NCI-H2171 (cell line): ENCODE measurements at regions not wholly inside any gene's neighbourhood (a gene's known extent, or its start where the extent isn't known, plus 50 kb on each side); places are given as distances from the start of the nearest gene placed in this dataset.

Source experiments
- DNase-seq: peaks from one replicate; lab custom pipeline; 2025; lab: John Stamatoyannopoulos, UW

DNA sequence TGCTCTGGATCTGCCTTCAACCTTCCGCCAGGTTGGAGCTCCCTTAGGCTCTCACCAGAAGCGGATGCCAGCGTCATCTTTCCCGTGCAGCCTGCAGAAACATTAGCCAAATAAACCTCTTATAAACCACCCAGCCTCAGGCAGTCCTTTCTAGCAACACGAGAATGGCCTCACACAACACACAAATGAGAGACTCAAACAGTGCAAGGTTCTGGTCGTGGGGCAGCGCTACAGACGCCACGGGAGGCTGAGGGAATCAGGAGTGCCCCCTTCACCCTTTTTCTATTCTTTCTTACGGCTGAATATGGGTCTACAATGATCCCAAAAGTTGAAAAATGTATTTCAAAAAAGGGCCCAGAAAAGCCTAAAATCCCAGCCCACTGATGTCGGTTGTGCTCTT lies 96.4 kb downstream of the FOXL3 start:
- DNase-seq, result no peak

DNA sequence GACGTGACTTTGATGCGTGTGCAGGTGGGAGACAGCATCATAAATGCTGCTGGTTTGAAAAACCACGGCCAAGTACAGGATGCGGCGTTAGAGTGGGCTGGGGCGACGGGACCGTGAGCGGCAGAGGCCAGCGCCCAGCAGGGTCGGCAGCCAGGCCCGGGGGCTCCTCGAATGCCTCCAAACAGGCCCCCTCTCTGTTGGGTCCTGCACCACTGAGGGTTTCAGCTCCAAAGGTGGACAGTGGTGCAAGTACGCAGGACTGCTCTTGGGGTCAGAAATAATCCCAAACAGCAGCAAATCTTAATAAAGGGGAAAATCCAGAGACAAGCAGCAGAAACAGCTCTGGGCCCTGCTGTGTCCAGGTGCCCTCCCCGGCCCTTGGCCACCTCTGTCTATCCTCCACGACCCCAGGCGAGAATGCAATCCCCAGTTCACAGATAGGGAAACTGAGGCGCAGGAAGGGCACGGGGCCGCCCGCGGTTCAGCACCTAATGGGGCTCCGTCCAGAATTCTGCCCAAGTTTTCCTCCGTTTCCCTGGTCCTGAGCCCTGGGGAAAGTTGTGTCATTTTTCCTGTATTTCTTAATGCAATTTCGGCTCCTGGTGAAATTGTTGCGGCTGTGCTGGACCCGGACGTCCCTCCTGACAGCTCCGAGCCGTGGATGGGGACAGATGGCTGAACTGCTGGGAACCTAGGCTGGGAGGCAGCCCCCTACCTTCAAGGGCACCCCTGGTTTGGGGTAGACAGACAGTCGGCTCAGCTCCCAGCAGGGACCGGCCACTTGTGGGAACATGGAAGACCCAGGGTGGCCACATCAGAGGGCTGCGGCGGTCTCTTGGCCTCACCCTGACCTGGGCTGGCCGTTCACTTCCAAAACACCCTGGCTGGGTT lies 97.4 kb downstream of the FOXL3 start:
- no peak for DNase-seq

DNA sequence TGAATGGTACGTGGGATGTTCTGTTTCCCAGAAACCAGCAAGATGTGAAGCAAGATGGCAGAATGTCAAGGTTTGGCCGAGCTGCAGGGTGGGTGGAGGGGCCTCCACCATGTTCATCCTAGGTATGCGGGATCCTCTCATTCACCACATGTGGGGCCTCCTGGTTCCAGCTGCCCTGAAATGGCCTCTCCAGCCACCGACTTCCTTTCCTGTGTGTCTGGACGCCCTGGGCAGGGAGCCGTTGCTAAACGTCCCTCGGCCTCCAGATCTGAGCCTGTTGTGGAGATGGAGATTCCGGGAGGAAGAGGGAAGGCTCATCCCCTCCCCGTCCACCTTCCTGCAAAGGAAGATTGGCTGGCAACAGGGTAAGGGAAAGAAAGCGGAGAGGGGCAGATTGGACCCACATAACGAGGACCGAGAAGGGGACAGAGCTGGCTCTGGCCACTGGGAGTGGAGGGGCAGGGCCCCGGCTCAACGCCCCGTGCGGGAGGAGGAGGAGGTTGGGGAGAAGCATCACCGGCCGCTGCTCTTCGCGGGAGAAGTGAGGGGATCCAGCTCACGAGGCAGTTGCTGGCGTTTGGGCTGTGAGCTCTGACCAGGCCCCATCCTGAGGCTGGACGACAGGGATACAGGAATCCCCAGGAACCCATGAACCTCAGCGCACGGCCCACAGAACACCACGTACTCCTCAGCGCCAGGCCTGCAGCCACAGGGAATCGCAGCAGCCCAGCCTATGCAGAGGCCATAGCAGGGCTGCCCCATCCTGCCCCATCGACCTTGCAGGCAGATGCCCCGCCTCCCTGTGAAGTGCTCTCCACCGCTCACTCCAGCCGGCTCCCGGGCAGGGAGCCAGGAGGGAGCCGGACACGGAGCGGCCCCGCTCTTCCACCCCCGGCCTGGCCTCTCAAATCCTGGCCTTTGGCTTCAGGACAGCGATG lies 98.3 kb downstream of the FOXL3 start:
- DNase-seq, result no peak

DNA sequence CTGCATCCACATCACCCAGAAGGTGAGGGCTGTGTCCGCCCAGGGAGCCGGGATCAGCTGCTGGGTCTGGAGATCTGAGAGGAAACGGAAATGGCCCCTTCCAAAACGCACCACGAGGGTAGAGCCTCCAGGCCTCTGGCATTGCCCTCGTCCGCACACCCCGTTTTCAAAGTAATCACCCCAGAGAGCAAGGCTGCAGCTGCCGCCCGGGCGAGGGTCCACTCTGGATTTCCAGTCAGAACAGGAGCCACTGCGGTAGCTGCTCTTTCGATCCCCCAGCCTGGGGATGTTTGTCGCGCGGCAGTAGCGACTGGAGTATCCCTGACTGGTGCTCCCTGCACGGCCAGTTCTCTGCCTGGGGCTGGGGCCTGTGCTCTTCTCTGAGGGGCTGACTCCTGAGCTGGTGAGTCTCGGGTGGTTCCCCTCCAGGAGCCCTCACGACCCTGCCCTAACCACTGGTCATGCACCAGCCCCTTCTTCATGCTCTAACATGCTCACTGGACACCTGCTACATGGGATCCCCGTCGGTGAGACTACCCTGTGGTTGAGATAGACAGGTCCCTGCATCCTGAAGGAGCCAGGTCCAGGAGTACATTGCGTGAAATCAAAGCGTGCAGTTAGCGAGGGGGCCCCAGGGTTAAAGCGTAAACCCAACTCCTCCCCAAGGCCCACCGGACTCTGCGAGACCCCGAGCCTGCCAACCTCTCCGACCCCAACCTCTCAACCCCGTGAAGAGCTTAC lies 99.2 kb downstream of the FOXL3 start:
- no peak for DNase-seq

DNA sequence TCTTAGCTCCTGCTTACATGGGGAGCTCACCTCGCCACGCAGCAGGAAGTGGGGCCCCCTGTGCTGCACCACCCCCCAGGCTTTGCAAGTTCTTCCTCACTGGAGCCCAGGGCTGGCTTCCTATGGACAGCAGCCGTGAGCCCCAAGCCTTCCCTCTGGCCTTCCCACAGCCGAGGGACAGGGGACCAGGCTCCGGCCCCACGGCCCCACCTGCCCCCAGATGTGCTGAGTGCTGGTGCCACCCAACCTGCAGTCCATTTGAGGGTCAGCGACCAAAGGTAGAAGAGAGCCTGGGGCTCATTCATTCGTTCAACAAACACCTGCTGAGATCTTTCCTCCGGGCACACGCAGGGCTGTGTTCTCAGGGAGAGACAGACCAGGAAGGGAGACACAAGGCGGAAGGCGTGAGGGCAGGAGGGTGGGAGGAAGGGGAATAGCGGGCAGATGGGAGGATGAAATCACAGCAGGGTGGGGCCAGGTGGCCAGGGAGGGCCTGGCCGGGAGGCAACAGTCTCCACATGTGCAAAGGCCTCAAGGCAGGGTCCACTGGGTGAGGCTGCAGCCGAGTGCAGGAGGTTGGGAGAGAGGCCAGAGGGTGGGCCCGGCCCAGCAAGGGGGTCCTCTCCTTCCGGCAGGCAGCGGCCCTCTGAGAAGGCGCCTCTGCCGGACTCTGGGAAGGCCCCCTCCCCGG lies 100.1 kb downstream of the FOXL3 start:
- no peak for DNase-seq

DNA sequence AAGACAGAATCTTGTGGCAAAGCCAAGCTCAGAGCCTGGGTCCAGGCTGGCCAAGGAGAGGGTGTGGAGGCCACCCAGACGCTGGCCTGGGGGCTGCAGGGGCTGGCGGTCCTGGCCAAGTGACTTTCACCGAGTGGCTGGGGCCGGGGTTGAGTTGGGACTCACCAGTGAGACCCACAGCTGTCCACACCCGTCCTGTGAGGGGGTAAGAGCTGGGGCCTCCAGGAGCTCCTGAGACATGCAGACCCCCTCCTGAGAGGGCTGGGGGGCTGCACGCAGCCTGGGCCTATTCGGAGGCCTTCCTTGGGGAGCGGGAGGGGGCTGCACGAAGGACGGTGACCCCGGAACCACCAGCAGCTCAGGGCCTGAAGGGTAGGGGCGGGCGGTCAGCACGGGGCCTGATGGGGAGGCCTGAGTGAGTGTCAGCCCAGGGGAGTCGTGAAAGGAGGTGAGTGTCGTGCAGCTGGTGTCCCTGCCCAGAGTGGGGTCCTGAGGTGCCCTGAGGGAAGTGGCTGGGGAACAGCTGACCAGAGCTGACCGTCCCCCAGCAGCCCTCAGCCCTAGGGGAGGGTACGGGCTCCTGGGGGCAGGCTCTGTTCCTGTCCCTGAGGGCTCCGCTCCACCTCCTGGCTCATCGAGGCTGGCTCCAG lies 100.9 kb downstream of the FOXL3 start:
- DNase-seq, result no peak

DNA sequence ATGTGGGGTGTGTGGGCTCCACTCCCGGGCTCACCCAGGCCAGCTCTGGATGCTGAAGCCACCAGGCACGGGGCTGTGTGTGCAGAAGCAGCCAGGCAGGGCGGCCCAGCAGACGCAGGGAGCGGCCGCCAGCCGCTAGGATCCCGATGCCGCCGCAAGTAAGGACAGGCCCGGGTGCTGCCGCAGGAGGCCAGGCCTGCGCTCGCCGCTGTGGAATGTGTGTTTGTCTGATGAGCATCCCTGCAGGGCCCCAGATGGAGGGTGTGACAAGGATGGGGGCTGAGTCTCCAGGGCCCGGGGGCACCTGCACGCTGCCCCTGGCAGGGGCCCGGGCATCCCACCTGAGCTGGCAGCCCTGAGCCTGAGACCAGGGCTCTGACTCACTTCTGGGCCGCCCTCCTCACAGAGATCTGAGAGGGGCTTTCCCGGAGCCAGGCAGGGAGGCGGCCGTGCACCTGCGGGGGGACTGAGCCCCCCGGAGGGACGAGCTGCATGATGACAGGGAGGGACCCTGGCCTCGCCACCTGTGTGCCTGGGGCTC lies 101.5 kb downstream of the FOXL3 start:
- DNase-seq, result peak; percentile 40

DNA sequence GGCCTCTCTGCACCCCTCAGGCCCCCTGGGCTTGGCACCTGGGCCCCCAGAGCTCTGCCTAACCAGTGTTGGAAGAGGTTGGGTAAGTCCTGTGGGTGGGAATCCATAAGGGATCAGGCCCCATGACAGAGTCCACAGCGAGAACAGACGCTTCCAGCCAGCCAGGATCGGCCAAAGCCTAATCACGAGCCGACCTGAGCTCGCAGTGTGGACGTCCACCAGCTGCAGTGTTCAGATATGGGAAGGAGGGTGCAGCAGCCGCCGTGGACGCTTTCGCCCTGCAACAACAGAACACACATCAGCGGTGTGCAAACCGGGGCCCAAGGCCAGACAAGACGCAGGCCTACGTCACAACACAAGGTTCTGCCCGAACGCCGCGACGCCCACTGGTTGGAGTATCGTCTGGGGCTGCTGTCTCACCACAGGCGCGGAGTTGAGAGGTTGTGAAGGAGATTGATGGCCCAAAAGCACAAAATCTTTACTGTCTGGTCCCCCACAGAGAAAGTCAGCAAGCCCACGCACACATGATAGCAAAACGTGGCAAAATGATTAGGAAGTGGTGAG lies 102.1 kb downstream of the FOXL3 start:
- DNase-seq, result no peak

DNA sequence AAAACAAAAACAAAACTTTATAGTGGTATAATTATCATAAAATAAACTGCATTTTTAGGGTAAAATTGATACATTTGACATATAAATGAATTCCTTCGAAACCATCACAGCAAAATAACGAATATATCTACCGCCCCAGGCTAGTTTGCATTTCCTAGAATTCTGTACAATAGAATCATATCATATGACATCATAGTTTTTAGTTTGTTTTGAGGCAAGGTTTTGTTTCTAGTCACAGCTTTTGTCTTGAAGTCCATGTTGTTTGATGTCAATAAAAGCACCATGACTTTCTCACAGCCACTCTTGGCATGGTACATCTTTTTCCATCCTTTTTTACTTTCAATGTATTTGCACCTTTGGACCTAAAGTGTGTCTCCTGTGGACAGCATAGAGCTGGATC lies 102.9 kb downstream of the FOXL3 start:
- no peak for DNase-seq

DNA sequence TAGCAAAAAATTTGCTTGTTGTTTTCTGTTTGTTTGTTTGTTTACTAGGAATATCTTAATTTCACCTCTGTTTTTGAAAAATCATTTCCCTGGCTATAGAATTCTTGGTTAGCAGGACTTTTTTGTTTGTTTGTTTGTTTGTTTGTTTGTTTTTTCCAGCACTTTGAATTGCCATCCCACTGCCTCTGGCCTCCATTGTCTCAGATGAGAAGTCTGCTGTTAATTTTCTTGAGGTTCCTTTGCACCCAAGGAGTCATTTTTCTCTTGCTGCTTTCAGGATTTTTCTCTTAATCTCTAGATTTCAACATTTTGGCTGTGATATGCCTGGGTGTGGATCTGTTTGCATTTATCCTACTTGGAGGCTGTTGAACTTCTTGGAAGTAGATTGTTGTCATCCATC lies 105.7 kb downstream of the FOXL3 start:
- DNase-seq, result no peak

DNA sequence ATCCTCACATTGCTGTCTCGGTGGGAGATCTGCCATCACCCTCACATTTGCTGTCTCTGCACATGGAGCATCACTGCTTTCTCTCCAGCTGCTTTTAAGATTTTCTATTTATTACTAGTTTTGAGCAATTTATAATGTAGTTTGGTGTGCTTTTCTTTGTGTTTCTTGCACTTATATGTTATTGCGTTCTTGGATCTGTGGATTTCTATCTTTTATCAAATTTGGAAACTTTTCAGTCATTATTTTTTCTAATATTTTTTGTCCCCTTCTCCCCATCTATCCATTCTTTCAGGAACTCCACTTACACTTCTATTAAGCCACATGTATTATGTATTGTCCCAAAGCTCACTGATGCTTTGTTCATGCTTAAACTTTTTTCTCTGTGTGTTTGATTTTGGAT lies 108.9 kb downstream of the FOXL3 start:
- DNase-seq, result no peak

DNA sequence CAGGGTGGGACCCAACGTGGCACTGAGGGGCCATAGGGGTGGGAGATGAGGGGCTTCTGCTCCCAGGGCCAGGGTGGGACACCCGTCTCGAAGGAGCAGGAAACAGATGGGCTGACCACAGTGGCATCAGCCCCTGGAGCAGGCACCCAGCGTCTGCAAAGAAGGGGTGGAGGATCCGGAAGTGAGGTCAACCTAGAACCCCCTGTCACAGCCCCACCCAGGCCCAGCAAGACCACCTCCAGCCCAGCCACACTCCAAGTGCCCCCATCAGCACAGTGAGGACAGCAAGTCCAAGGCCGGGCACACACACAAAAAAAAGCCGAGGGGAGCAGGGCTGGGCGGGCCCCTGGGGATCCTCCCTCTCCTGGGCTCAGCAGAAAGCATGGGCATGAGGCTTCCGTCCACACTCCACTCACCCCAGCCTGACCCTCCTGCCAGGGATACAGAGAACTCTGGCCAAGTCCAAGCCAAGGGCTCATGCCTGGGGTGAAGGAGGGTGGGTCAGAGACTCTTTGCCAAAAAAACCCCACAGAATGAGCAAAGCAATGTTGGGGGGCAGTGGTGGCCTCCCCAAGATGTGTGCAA lies 111.0 kb downstream of the FOXL3 start:
- DNase-seq, result no peak

DNA sequence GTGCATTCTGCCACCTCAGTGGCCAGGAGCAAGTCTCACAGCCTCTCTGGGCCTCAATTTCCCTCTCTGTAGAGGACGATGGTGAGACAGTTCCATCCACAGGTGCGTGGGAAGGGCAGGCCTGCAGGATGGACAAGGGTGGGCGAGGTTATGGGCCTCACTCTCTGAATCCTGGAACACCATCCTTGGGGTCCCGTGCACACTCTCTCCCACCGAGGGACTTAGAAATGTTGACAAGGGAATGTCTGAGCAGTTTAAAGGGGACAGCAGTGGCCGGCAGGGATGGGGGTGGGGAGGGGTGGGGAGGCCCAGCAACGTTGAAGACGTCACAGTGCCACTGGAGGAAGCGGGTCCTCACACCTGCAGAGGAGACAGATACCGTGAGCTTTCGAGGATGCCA lies 111.5 kb downstream of the FOXL3 start:
- no peak for DNase-seq

DNA sequence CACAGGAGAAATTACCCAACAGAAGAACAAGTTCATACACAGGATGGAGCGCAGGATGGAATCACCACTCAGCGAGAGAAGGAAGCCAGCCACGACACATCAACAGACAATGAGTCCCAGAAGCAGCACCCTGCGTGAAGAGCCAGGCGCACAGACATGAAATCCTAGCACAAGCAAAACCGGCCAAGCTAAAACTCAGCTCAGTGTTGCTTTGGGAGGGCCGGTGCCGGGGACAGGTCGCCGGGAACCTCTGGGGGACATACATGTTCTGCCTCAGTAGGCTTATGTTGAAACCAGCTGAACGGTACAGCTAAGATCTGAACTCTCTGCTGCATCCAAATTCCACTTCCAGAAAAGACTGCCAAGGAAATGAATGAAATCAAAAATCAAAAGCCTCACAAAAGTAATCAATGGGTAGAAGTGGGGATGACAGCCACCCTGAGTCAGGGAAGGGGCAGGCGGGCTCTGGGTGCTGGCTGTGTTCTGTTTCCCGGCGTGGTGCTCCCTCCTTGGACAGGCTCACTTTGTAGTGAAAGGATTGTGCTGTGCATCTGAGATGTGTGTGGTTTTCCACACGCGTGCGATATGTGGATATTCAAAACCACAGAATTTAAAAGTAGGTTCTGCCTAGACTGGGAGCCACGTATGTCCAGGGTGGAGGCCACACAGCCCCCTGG lies 114.7 kb downstream of the PDGFA start:
- DNase-seq, result no peak

DNA sequence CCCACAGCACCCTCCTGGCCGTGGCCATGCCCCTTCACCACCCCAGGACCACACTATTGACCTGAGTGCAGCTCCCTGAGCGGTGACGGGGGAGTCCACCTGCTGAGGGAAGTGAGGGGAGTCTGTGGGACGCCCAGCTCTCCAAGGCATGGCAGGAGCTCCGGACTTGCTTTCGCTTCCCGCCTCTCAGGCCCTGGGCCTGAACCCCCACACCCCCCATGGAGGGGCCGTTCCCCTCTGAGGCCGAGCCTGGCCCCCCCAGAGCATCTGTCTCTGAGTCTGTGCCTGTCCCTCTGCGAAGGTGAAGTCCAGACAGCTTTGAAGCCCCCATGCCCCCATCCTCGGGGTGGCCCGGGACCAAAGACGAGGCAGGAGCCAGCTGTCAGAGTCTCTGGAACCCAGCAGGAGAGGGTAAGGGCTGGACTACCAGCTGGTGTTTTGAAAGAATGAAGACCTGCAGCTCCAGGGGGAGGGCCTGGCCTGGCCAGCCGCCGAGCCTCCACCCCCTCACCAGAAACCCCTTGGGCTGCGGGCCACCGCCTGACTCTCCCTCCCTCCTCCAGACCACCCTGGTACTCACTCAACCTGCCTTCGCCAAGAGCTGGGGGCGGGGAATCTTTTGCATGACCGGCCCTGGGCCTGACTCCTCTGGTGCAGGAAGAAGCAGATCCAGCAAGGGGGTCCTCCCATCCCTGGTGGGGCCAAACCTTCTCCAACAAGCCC lies 114.0 kb downstream of the PDGFA start:
- DNase-seq, result no peak

DNA sequence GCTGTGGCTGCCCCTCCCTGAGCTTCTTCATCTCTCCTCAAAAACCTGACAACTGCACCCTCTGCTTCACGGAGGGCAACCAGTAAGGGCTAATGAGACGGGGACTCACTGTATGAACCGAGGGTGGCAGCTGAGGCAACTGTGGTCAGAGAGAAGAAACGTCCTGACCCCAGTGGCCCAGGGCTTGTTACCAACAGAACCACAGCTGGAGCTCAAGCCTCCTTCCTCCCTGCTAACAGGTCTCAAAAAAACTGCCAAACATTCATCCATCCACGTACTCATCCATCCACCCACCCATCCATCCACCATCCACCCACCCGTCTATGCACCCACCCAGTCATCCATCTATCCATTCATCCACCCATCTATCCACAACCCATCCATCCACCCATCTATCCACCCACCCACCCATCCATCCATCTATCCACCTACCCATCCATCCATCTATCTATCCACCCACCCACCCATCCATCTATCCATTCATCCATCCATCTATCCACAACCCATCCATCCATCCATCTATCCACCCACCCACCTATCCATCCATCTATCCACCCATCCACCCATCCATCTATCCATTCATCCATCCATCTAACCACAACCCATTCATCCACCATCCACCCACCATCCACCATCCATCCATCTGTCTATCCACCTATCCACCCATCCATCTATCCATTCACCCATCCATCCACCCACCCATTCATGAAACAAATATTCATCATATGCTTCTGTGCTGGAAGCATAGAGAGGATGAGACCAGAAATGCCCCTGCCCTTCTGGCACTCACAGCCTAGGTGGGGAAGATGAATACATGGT lies 111.7 kb downstream of the PDGFA start:
- DNase-seq, result no peak

DNA sequence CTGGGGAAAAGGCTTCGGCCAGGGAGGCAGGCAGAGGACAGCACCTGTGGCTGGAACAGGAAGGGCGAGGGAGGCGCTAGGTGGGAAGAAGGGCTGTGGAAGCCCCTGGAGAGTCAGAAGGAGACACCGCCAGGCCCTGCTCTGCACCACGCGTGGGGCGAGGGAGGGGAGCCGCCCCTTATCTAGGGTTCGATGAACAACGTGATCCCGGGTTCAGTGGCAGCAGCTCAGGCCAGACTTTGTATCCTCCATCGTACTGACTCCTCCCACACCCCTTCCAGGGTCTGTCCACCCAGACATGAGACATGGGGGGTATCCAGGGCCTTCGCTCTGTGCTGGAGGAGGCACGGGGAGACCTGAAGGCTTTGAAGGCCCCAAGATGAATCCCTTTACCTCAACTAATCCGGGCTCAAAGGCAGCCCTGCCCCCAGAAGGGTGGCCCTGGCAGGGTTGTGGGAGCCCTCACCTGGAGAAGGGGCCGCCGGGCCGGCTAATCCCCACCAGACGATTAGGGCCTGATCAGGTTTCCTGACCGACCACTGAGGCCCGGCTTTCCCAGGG lies 110.8 kb downstream of the PDGFA start:
- DNase-seq, result no peak
